ENCODE measurements at regions not wholly inside any gene's neighbourhood (a gene's known extent, or its start where the extent isn't known, plus 50 kb on each side); places are given as distances from the start of the nearest gene placed in this dataset.

DNA sequence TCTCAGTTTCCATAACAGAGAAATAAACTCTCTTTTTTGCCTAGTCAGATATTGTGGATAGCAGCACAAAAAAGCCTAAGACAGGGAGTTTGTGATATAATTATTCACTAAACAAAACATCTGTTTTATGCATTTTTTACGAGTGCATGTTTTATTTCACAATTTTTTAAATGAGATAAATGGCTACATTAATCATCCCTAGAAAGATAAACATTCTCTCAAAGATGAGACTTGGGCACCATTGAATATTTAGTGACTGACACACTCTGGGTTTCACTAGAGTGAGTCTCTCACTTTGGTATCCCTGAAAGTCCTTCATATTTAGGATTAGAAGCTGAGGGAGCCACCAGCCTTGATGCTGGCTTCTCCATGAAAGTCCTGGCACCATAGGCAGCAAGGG is 74.3 kb upstream of the LRCH1 start:
- TF ChIP-seq POLR2A (IDR thresholded peaks at IDR 0.05), result no peak
- TF ChIP-seq, protein P1, sequence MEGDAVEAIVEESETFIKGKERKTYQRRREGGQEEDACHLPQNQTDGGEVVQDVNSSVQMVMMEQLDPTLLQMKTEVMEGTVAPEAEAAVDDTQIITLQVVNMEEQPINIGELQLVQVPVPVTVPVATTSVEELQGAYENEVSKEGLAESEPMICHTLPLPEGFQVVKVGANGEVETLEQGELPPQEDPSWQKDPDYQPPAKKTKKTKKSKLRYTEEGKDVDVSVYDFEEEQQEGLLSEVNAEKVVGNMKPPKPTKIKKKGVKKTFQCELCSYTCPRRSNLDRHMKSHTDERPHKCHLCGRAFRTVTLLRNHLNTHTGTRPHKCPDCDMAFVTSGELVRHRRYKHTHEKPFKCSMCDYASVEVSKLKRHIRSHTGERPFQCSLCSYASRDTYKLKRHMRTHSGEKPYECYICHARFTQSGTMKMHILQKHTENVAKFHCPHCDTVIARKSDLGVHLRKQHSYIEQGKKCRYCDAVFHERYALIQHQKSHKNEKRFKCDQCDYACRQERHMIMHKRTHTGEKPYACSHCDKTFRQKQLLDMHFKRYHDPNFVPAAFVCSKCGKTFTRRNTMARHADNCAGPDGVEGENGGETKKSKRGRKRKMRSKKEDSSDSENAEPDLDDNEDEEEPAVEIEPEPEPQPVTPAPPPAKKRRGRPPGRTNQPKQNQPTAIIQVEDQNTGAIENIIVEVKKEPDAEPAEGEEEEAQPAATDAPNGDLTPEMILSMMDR (IDR thresholded peaks at IDR 0.05), result no peak
